NOMO-1 treated with dmso at 0.1 percent for 144 hours (cell line): ENCODE measurements at regions not wholly inside any gene's neighbourhood (a gene's known extent, or its start where the extent isn't known, plus 50 kb on each side); places are given as distances from the start of the nearest gene placed in this dataset.

Source experiments
- DNase-seq: peaks from one replicate; lab custom pipeline; 2025; ENCODE audit not compliant: unreplicated experiment; lab: John Stamatoyannopoulos, UW

DNA sequence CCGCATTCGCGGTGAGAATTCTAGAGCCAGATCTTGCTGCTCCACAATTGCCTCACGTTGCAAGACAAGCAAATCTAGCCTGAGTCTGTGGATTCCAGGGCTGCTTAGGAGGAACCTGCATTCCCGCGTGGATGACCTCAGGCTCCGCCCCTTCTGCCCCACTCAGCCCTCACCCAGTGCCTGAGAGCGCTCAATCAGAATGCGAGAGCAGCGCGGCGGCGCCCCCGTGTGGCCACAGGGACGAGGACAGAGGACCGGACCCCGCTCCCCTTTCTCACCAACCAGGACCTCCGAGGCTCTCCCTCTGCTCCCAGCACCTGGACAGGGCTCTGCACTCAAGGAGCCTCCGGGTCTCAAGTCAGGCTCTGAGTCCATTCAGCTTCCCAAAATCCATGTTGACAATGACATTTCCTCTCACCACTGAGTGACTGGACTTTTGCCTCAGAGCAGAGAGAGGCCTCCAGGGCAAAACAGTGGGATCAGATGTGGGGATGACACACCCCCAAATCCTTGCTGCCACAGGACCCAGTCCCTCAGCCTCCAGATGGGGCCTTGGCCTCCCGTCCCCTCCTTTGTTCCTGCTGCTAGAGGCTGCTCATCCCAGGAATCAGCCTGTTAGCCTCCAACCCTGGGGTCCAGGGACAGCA, 52.0 kb downstream of the RPP21 start:
- peak; percentile 17 for DNase-seq

DNA sequence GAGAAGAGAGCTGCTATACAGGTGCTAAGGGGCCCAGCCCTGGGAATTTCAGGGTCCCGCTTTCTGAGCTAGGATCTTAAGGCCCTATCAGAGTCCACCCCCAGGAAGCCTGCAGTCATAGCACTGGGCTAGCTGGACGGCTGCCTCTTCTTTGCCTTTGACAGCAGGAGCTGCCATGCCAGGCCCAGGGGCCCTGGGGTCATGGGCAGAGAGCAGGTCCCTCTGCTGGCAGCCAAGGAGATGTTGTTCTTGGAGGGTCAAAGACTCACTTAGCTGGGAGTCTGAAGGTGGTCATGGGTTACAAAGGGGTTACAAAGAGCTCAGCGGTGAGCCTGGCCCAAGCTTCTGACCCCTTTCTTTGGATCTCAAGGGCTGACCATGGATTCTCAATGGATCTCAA, 52.7 kb downstream of the RPP21 start:
- no peak for DNase-seq

DNA sequence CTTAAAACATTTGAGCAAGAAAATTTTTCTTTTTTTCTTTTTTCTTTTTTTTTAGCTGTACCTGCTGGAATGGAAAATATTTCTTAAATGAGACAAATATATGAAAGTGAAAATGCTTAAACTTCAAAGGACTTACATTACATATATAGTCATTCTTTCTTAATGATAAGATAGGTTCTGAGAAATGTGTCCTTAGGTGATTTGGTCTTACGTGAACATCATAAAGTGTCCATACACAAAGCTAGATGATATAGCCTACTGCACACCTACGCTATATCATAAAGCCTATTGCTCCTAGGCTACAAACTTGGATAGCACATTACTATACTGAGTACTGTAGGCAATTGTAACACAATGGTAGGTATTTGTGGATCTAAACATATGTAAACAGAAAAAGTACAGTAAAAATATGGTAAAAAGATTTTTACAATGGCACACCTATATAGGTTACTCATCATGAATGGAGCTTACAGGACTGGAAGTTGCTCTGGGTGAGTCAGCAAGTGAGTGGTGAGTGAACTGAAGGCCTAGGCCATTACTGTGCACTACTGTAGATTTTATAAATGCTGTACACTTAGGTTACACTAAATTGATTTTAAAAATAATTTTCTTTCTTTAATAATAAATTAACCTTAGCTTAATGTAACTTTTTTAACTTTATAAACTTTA, 54.6 kb downstream of the RPP21 start:
- no peak for DNase-seq

DNA sequence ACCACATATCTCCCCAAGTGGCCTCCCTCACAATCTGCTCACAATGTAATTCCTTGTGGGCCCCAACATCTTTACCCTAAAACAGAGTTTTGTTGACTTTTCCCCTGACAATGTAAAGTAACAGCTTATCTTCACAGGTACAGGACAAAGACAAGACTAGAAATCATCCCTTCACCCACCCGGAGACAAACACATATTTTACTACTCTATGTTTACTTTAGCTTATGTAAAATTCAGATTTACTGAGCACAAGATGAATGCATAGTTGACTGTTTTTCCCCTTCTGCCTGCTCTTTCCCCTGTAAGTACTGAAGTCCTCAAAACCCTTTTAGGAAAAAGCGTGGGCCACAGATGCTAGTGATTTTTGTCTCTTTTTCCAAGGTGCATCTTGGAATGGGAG, 61.0 kb downstream of the RPP21 start:
- DNase-seq: no peak

DNA sequence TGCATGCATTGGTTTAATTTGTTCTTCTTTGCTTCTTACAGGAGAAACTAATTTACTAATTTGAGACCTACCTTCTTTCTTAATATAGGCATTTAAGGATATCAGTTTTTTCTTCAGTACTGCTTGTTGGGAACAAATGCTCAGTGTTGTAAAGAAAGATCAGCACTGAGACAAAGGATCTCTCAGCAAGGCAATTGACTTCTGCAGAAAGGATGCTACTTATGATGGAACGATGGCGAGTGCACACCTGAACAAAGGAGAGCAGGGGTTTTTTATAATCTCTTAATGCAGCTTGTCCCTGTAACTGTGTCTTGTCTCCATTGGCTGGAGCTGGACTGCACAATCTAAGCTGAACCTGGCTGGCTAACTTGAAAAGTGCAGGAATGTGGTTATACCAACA, 64.2 kb downstream of the RPP21 start:
- DNase-seq: no peak

DNA sequence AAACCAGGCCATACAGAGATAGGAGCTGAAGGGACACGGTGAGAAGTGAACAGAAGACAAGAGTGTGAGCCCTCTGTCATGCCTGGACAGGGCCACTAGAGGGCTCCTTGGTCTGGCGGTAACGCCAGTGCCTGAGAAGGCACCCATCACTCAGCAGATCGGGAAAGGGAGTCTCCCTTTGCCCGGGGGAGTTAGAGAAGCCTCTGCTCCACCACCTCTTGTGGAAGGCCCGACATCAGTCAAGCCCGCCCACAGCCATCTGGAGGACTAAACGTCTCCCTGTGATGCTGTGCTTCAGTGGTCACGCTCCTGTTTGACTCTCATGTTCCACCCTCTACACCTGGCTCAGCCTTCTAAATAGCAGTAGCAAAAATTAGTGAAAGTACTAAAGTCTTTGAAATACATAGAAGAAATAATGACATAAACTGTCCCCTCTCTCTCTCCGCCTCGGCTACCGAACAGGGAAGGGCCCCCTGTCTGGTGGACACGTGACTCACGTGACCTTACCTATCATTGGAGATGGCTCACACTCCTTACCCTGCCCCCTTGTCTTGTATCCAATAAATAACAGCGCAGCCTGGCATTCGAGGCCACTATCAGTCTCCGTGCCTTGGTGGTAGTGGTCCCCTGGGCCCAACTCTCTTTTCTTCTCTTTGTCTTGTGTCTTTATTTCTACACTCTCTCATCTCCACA, 66.7 kb downstream of the RPP21 start:
- peak; percentile 4 for DNase-seq

DNA sequence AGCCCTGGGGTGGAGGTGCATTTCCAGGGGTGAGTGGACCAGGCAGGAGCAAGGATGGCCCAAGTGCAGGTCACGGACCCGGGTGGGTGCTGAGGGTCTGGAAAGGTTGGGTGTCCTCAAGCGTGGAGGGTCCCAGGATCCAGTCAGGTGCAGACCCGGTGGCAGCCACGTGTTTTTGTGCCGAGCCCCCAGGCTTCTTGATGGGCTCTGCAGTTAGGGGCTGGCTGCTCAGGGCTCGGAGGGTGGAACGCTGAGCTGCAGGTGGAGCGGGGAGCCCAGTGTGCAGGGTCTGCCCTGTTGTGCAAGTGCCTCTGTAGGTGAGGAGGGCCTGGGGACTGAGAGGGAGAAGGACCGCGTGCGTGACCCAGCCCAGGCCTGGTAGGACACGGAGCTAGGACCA, 70.9 kb upstream of the HLA-E start:
- DNase-seq: no peak

DNA sequence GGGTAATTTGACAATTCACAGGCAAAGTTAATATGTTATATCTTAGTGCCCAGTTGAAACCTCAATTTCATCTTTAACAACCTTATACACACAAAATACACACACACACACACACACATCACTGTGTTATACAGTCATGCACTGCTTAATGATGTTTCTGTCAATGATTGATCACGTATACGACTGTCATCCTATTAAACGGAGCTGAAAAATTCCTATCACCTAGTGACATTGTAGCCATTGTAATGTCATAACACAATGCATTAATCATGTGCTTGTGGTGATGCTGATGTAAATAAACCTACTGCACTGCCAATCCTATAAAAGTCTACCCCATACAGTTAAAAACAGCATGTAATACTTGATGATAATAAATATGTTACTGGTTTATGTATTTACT, 64.8 kb upstream of the HLA-E start:
- DNase-seq: no peak
